ENCODE measurements at regions not wholly inside any gene's neighbourhood (a gene's known extent, or its start where the extent isn't known, plus 50 kb on each side); places are given as distances from the start of the nearest gene placed in this dataset.
A peak's percentile ranks its signal among the peaks of the same experiment; 100 is the strongest.
"Not testable (repeated sequence)": the region's sequence is repeated elsewhere in the genome, so short reads cannot be mapped to it uniquely, and the experiment has no call there.

DNA sequence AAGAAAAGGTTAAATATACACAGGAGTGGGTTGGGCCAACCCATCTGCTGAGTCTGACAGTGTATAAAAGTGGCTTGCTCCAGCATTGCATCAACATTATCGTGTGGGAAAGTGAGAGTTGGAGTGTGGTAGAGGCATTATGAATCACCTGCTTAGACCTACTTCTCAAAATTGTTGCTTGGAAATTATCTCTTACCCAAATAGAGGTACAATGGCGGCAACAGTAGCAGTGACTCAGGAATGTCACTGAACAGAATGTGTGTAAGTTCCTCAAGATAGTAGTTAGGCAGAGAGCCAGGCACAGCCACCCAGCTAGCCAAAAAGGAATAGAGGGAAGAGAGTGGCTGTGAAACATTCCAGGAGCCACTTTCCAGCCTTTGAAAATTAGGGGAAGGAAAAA, 616.0 kb downstream of the NUP35 start:
- in situ Hi-C loops (cut with MboI; ENCODE audit: low pct_unique_long_range_greater_than_20kb in 2 of 9, low sequenced_read_pairs in 9 of 9, unreplicated experiment in 9 of 9) = no loop called here
- 0 to 92% (median 79%) methylated on average over 1 to 2 of the region's 2 CpGs; no CpG with 5 or more reads in 4 of the 10 experiments for WGBS, 10 experiments
- Histone ChIP-seq H3K4me3 (no peak overlapping the region), H3K27ac (no peak overlapping the region), H3K4me1 (replicated peaks in 1 of 2) (no peaks in the 10 kb centered on the region)
- ATAC-seq (replicated peaks in 6 of 8) = no peak

DNA sequence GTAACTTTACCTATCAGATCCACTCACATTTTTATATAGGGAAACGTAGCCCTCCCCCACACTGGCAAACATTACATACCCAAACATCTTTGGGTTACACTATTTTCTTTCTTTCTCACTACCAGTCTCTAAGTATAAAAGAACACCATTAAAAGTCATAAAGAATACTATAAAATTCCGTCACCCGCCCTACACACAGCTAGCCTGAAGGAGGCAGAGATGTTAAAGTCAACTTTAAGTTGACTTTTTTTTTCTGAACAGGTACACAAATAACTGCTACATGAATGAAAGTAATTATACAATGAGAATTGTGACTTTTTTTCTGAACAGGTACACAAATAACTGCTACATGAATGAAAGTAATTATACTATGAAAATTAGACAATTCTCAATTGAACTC, 628.3 kb downstream of the NUP35 start:
- no peak for ATAC-seq (replicated peaks in 6 of 8)
- Histone ChIP-seq H3K4me1 (replicated peaks in 1 of 2) (no peaks in the 10 kb centered on the region), H3K27ac (no peak overlapping the region), H3K4me3 (no peak overlapping the region)
- 0 to 83% (median 73%) methylated on average over 1 to 3 of the region's 3 CpGs; no CpG with 5 or more reads in 1 of the 10 experiments for WGBS, 10 experiments
- in situ Hi-C loops (cut with MboI; ENCODE audit: low pct_unique_long_range_greater_than_20kb in 2 of 9, low sequenced_read_pairs in 9 of 9, unreplicated experiment in 9 of 9) = no loop called here

DNA sequence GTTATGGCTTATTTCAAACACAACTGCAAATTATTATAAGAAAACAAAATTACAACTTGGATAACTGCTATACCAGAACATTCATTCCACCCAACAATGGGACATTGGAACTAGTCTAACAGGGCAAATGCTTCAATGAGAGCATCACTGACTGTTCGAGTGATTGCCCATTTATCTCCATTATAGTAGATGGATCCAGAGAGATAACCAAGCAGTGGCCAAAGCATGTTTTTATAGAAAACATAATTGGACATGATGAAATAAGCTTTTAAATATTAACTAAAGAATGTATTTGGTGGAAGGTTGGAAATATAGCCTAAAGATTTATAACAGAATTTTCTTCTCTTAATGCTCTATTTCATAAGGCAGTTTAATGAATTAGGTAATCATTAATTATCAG, 634.8 kb downstream of the NUP35 start:
- no peak for ATAC-seq (replicated peaks in 6 of 8)
- in situ Hi-C loops (cut with MboI; ENCODE audit: low pct_unique_long_range_greater_than_20kb in 2 of 9, low sequenced_read_pairs in 9 of 9, unreplicated experiment in 9 of 9) = no loop called here
- no peak overlapping the region for H3K4me3 ChIP-seq
- no peak overlapping the region for H3K27ac ChIP-seq
- no peaks in the 10 kb centered on the region for H3K4me1 ChIP-seq (replicated peaks in 1 of 2)
- 0 to 100% (median 80%) methylated on average over 1 of the region's 1 CpG; no CpG with 5 or more reads in 3 of the 10 experiments for WGBS, 10 experiments

DNA sequence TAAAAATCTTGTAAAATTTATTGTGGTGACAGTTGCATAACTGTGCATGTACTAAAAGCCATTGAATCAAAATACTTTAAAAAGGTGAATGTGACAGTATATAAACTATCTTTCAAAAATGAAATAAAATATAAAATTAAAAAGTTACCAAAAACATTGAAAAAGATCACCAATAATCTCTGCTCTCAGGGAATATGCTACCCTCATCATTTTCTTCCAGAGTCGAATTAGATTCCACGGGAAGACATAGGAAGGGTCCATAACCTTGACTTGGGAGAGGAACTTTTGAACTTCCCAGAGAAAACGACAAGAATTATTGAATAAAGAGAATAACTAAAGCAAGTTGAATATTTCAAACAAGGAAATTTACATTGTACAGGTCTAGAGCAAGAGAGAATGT, 649.5 kb downstream of the NUP35 start:
- in situ Hi-C loops (cut with MboI; ENCODE audit: low pct_unique_long_range_greater_than_20kb in 2 of 9, low sequenced_read_pairs in 9 of 9, unreplicated experiment in 9 of 9) = no loop called here
- ATAC-seq (replicated peaks in 6 of 8) = no peak
- Histone ChIP-seq H3K4me3 (no peak overlapping the region), H3K4me1 (replicated peaks in 1 of 2) (peaks cover 0 to 4% of the 10 kb centered on the region in 2 donors), H3K27ac (no peak overlapping the region)
- WGBS, 10 experiments = 0 to 100% (median 63%) methylated on average over 1 to 3 of the region's 3 CpGs

DNA sequence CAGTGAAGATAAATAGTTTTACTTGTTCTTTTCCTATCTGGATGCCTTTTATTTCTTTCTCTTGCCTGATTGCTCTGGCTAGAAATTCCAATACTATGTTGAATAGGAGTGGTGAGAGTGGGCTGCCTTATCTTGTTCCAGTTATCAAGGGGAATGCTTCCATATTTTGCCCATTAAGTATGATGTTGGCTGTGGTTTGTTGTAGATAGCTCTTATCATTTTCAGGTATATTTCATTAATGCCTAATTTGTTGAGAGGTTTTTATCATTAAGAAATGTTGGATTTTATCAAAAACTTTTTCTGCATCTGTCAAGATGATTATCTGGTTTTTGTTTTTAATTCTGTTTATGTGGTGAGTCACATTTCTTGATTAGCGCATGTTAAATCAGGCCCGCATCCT, 655.8 kb downstream of the NUP35 start:
- WGBS, 10 experiments = 0 to 100% (median 50%) methylated on average over 1 to 2 of the region's 2 CpGs
- no peak overlapping the region for H3K27ac ChIP-seq
- ATAC-seq (replicated peaks in 6 of 8) = no peak
- in situ Hi-C loops (cut with MboI; ENCODE audit: low pct_unique_long_range_greater_than_20kb in 2 of 9, low sequenced_read_pairs in 9 of 9, unreplicated experiment in 9 of 9) = no loop called here
- H3K4me1 ChIP-seq (replicated peaks in 1 of 2) = peaks cover 0 to 4% of the 10 kb centered on the region in 2 donors
- H3K4me3 ChIP-seq = no peak overlapping the region

DNA sequence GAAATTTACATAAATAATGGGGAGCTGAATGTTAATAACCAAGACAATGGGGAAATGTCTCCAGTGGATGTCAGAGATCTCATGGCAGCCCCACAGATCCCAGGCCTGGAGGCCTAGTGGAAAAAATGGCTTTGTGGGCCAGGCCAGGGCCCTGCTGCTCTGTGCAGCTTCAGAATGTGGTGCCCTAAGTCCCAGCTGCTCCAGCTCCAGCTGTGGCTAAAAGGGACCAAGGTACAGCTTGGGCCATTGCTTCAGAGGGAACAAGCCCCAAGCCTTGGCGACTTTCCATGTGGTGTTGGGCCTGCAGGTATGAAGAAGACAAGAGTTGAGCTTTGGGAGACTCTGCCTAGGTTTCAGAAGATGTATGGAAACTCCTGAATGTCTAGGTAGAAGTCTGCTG, 658.2 kb downstream of the NUP35 start:
- no peak overlapping the region for H3K4me3 ChIP-seq
- H3K27ac ChIP-seq = no peak overlapping the region
- WGBS, 10 experiments = 60 to 67% (median 60%) methylated on average over 1 of the region's 1 CpG; no CpG with 5 or more reads in 7 of the 10 experiments
- in situ Hi-C loops (cut with MboI; ENCODE audit: low pct_unique_long_range_greater_than_20kb in 2 of 9, low sequenced_read_pairs in 9 of 9, unreplicated experiment in 9 of 9) = no loop called here
- peaks cover 0 to 4% of the 10 kb centered on the region in 2 donors for H3K4me1 ChIP-seq (replicated peaks in 1 of 2)
- no peak for ATAC-seq (replicated peaks in 6 of 8)

DNA sequence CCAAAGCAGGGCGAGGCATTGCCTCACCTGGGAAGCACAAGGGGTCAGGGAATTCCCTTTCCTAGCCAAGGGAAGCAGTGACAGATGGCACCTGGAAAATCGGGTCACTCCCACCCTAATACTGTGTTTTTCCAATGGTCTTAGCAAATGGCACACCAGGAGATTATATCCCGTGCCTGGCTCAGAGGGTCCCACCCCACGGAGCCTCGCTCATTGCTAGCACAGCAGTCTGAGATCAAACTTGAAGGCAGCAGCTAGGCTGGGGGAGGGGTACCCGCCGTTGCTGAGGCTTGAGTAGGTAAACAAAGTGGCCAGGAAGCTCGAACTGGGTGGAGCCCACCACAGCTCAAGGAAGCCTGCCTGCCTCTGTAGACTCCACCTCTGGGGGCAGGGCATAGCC, 664.6 kb downstream of the NUP35 start:
- H3K4me3 ChIP-seq; in situ Hi-C loops (cut with MboI; ENCODE audit: low pct_unique_long_range_greater_than_20kb in 2 of 9, low sequenced_read_pairs in 9 of 9, unreplicated experiment in 9 of 9); H3K27ac ChIP-seq; H3K4me1 ChIP-seq (replicated peaks in 1 of 2); ATAC-seq (replicated peaks in 6 of 8): not testable (repeated sequence)
- 0% methylated on average over 1 to 2 of the region's 8 CpGs; no CpG with 5 or more reads in 8 of the 10 experiments for WGBS, 10 experiments

DNA sequence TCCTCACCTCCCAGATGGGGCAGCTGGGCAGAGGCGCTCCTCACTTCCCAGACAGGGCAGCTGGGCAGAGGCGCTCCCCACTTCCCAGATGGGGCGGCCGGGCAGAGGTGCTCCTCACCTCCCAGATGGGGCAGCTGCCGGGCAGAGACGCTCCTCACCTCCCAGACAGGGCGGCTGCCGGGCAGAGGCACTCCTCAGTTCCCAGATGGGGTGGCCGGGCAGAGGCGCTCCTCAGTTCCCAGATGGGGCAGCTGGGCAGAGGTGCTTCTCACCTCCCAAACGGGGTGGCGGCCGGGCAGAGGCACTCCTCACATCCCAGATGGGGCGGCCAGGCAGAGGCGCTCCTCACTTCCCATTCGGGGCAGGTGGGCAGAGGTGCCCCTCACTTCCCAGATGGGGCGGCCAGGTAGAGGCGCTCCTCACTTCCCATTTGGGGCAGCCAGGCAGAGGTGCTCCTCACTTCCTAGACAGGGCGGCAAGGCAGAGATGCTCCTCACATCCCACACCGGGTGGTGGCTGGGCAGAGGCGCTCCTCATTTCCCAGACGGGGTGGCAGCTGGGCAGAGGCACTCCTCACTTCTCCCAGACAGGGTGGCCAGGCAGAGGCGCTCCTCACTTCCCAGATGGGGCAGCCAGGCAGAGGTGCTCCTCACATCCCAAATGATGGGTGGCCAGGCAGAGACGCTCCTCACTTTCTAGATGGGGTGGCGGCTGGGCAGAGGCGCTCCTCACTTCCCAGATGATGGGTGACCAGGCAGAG, 668.1 kb downstream of the NUP35 start:
- H3K4me1 ChIP-seq (replicated peaks in 1 of 2); H3K27ac ChIP-seq; ATAC-seq (replicated peaks in 6 of 8); in situ Hi-C loops (cut with MboI; ENCODE audit: low pct_unique_long_range_greater_than_20kb in 2 of 9, low sequenced_read_pairs in 9 of 9, unreplicated experiment in 9 of 9); H3K4me3 ChIP-seq: not testable (repeated sequence)
- WGBS, 10 experiments = 100% methylated on average over 1 of the region's 26 CpGs; no CpG with 5 or more reads in 9 of the 10 experiments

DNA sequence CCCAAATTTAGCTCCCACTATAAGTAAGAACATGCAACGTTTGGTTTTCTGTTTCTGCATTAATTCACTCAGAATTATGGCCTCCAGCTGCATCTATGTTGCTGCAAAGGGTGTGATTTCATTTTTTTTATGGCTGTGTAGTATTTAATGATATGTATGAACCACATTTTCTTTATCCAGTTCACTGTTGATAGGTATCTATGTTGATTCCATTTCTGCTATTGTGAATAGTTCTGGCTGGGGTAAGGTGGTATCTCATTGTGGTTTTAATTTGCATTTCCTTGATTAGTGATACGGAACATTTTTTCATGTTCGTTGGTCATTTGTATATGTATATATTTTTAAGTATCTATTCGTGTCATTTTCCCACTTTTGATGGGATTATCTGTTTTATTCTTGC, 674.3 kb downstream of the NUP35 start:
- Histone ChIP-seq H3K27ac (no peak overlapping the region), H3K4me3 (no peak overlapping the region), H3K4me1 (replicated peaks in 1 of 2) (no peaks in the 10 kb centered on the region)
- in situ Hi-C loops (cut with MboI; ENCODE audit: low pct_unique_long_range_greater_than_20kb in 2 of 9, low sequenced_read_pairs in 9 of 9, unreplicated experiment in 9 of 9) = no loop called here
- ATAC-seq (replicated peaks in 6 of 8) = peak in 1 of 8 experiments; percentile 71
- WGBS, 10 experiments = 0 to 100% (median 55%) methylated on average over 1 to 4 of the region's 4 CpGs

DNA sequence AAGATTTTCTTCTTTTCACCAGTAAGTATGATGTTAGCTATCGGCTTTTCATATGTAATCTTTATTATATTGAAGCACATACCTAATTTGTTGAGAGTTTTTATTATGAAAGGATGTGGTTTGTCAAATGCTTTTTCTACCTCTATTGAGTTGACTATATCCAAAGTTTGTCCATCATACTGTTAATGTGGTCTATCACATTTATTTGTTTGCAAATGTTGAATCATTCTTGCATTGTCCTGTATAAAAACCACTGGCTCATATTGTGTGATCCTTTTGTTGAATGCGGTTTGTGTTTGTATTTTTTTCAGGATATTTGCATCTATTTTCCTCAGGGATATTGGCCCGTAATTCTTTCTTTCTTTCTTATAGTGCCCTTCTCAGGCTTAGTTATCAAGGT, 675.5 kb downstream of the NUP35 start:
- Histone ChIP-seq H3K4me3 (no peak overlapping the region), H3K4me1 (replicated peaks in 1 of 2) (no peaks in the 10 kb centered on the region), H3K27ac (no peak overlapping the region)
- no peak for ATAC-seq (replicated peaks in 6 of 8)
- 7 to 100% (median 84%) methylated on average over 1 to 3 of the region's 3 CpGs for WGBS, 10 experiments
- in situ Hi-C loops (cut with MboI; ENCODE audit: low pct_unique_long_range_greater_than_20kb in 2 of 9, low sequenced_read_pairs in 9 of 9, unreplicated experiment in 9 of 9) = no loop called here

DNA sequence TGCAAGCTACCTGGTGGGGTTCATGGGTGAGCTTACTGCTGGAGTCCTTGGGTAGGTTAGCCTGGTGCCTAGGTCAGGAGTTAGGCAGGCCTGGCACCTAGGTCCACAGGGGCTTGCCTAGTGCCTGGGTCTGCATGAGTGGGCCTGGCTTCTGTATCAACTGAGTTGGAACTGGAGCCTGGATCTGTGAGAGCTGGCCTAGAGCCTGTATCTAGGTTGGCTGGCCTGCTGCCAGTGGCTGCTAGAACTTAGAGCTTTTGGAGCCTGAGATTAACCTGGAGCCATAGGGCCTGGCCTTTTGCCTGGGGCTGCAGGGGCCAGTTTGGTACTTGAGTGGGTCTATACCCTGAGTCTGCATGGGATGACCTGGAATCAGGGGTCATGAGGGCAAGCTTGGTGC, 679.4 kb downstream of the NUP35 start:
- no peak for ATAC-seq (replicated peaks in 6 of 8)
- no peaks in the 10 kb centered on the region for H3K4me1 ChIP-seq (replicated peaks in 1 of 2)
- in situ Hi-C loops (cut with MboI; ENCODE audit: low pct_unique_long_range_greater_than_20kb in 2 of 9, low sequenced_read_pairs in 9 of 9, unreplicated experiment in 9 of 9) = no loop called here
- H3K27ac ChIP-seq = no peak overlapping the region
- H3K4me3 ChIP-seq = no peak overlapping the region

DNA sequence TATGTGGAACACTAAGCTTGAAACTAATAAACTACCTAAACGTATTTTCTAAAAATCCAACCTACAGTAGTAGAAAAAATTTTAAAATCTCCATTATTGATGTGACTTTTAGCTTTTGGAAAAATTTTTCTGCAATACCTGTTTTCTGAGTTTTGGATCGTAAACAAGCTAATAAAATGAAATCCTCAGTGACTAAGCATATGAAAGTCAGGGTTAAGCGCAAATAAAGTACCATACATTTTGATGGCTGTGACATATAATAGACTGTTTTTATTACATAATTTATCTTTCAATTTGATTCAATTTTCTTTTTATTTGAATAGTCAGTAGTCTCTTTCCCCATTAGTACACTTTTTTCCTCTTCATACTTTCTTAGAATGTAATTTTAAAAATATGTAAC, 683.6 kb downstream of the NUP35 start:
- in situ Hi-C loops (cut with MboI; ENCODE audit: low pct_unique_long_range_greater_than_20kb in 2 of 9, low sequenced_read_pairs in 9 of 9, unreplicated experiment in 9 of 9) = no loop called here

DNA sequence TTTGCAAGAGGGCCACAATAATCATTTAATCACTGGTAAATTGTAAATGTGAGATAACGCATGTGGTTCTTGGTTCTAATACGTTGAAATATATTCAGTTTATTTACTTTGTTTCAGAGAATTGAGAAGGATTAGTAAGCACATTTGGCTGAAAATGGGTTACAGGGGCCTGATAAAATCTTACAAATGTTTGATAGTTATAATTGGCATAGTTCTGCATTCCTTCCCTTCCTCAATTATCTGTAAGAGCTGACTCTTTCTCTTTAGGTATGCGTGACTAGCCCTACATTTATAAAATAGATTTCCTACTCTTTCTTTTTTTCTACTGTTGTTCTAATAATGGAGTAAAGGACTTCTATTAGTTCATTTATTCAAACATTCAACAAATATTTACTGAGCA, 685.2 kb downstream of the NUP35 start:
- 24 to 100% (median 90%) methylated on average over 2 to 3 of the region's 3 CpGs; no CpG with 5 or more reads in 1 of the 10 experiments for WGBS, 10 experiments
- no peak for ATAC-seq (replicated peaks in 6 of 8)
- Histone ChIP-seq H3K27ac (no peak overlapping the region), H3K4me3 (no peak overlapping the region), H3K4me1 (replicated peaks in 1 of 2) (peaks cover 0 to 2% of the 10 kb centered on the region in 2 donors)
- in situ Hi-C loops (cut with MboI; ENCODE audit: low pct_unique_long_range_greater_than_20kb in 2 of 9, low sequenced_read_pairs in 9 of 9, unreplicated experiment in 9 of 9) = no loop called here

More for the DNA sequence above, 683.6 kb downstream of the NUP35 start:
- WGBS, 10 experiments = 24 to 100% (median 61%) methylated on average over 2 to 3 of the region's 3 CpGs; no CpG with 5 or more reads in 1 of the 10 experiments
- H3K4me3 ChIP-seq = no peak overlapping the region
- H3K27ac ChIP-seq = no peak overlapping the region
- peaks cover 0 to 2% of the 10 kb centered on the region in 2 donors for H3K4me1 ChIP-seq (replicated peaks in 1 of 2)
- no peak for ATAC-seq (replicated peaks in 6 of 8)

DNA sequence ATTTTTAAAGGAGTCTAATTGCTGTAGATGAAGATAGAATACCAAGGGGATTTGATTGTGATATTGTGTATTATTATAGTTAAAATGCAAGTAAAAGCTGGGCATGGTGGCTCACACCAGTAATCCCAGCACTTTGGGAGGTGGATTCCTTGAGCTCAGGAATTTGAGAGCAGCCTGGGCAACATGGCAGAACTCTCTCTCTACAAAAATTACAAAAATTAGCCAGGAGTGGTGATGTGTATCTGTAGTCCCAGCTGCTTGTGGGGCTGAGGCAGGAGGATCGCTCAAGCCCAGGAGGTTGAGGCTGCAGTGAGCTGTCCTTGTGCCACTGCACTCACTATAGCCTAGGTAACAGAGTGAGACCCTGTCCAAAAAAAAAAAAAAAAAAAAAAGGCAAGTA, 687.0 kb downstream of the NUP35 start:
- ATAC-seq (replicated peaks in 6 of 8) = no peak
- WGBS, 10 experiments = 0 to 100% (median 57%) methylated on average over 1 of the region's 1 CpG; no CpG with 5 or more reads in 7 of the 10 experiments
- no peak overlapping the region for H3K4me3 ChIP-seq
- in situ Hi-C loops (cut with MboI; ENCODE audit: low pct_unique_long_range_greater_than_20kb in 2 of 9, low sequenced_read_pairs in 9 of 9, unreplicated experiment in 9 of 9) = no loop called here
- H3K27ac ChIP-seq = no peak overlapping the region
- H3K4me1 ChIP-seq (replicated peaks in 1 of 2) = peaks cover 0 to 2% of the 10 kb centered on the region in 2 donors
